Stimulated activated CD4-positive, alpha-beta T cell treated with anti-CD3 and anti-CD28 coated beads, Interleukin-4, amount 100 ng/mL, for 24 hours (primary cell): ENCODE measurements at regions not wholly inside any gene's neighbourhood (a gene's known extent, or its start where the extent isn't known, plus 50 kb on each side); places are given as distances from the start of the nearest gene placed in this dataset.

Experiments used
- DNase-seq: peaks from one replicate; pipeline ENCODE4 v3.0.0-alpha.2; 2020

- no peak for DNase-seq
Measured at GRCh38 chr16:65938083-65938482, 428.4 kb upstream of the CDH5 start.

- DNase-seq = no peak
Measured at GRCh38 chr16:65937455-65937854, 429.0 kb upstream of the CDH5 start.

- no peak for DNase-seq
Measured at GRCh38 chr16:65936096-65936495, 430.4 kb upstream of the CDH5 start.

- no peak for DNase-seq
Measured at GRCh38 chr16:65934443-65934842, 432.0 kb upstream of the CDH5 start.

GRCh38 chr16:65933703-65934102, 432.8 kb upstream of the CDH5 start:
- no peak for DNase-seq

- DNase-seq = no peak
Measured at GRCh38 chr16:65932350-65933072, 434.0 kb upstream of the CDH5 start.

- no peak for DNase-seq
Measured at GRCh38 chr16:65922923-65923322, 443.6 kb upstream of the CDH5 start.

- no peak for DNase-seq
Measured at GRCh38 chr16:65919986-65920376, 446.5 kb upstream of the CDH5 start.

- DNase-seq = no peak
Measured at GRCh38 chr16:65919145-65919985, 447.1 kb upstream of the CDH5 start.

- no peak for DNase-seq
Measured at GRCh38 chr16:65917466-65917865, 449.0 kb upstream of the CDH5 start.

GRCh38 chr16:65916995-65917394, 449.5 kb upstream of the CDH5 start:
- no peak for DNase-seq

GRCh38 chr16:65910291-65910690, 456.2 kb upstream of the CDH5 start:
- DNase-seq = no peak

GRCh38 chr16:65909310-65910050, 457.0 kb upstream of the CDH5 start:
- no peak for DNase-seq

GRCh38 chr16:65908568-65908967, 457.9 kb upstream of the CDH5 start:
- DNase-seq = no peak

- DNase-seq = no peak
Measured at GRCh38 chr16:65905331-65905730, 461.2 kb upstream of the CDH5 start.

- no peak for DNase-seq
Measured at GRCh38 chr16:65896448-65897153, 469.9 kb upstream of the CDH5 start.

- no peak for DNase-seq
Measured at GRCh38 chr16:65895906-65896305, 470.6 kb upstream of the CDH5 start.

GRCh38 chr16:65895486-65895885, 471.0 kb upstream of the CDH5 start:
- no peak for DNase-seq

GRCh38 chr16:65890203-65890602, 476.3 kb upstream of the CDH5 start:
- no peak for DNase-seq

GRCh38 chr16:65889533-65889966, 476.9 kb upstream of the CDH5 start:
- DNase-seq = no peak

- no peak for DNase-seq
Measured at GRCh38 chr16:65888201-65888600, 478.3 kb upstream of the CDH5 start.

- no peak for DNase-seq
Measured at GRCh38 chr16:65884018-65884417, 482.5 kb upstream of the CDH5 start.

- no peak for DNase-seq
Measured at GRCh38 chr16:65878347-65878746, 488.1 kb upstream of the CDH5 start.
